Panc1 (cell line): ENCODE measurements at regions not wholly inside any gene's neighbourhood (a gene's known extent, or its start where the extent isn't known, plus 50 kb on each side); places are given as distances from the start of the nearest gene placed in this dataset.

Experiments used
- ATAC-seq: fragments of 200-7000 bp; cut with Tn5 transposase; 2 replicates; pipeline ENCODE4 v1.9.1; 2020; ENCODE audit warnings: mild to moderate bottlenecking, moderate library complexity
- BruUV-seq: library from RNA; stranded (reverse); fragments of 400-500 nt; replicated peaks from 2 replicates; lab custom pipeline; 2021; lab: Mats Ljungman, UMichigan
- CTCF ChIA-PET: fragments of 300-600 bp; sonication (Branson Sonifier 250); formaldehyde crosslinking; loops from one replicate; lab custom pipeline; 2022; ENCODE audit warnings: antibody characterized with exemption; lab: Charles Lee
- POLR2A ChIA-PET: fragments of 300-600 bp; sonication (Branson Sonifier 250); formaldehyde crosslinking; loops from one replicate; lab custom pipeline; 2022; ENCODE audit warnings: antibody characterized with exemption; lab: Charles Lee
- DNase-seq: peaks from one replicate; pipeline ENCODE4 v3.0.0-alpha.2; 2010; ENCODE audit warnings: low read depth, low spot score
- H3K27ac ChIP-seq: 2 replicates; pipeline ENCODE4 v1.5.1; 2011; ENCODE audit warnings: mild to moderate bottlenecking, low read length, inconsistent platforms
- H3K27me3 ChIP-seq: fragments of 200-500 bp; sonication (Bioruptor generic); 2 replicates; pipeline ENCODE4 v1.6.0; 2014; ENCODE audit warnings: low read length, inconsistent platforms; ENCODE audit not compliant: control insufficient read depth, insufficient read depth
- H3K36me3 ChIP-seq: fragments of 200-500 bp; sonication (Bioruptor generic); 2 replicates; pipeline ENCODE4 v1.5.1; 2014; ENCODE audit warnings: inconsistent platforms, mild to moderate bottlenecking, low read length, moderate library complexity; ENCODE audit not compliant: control insufficient read depth, insufficient read depth
- H3K4me1 ChIP-seq: 2 replicates; pipeline ENCODE4 v1.5.1; 2011; ENCODE audit warnings: inconsistent platforms, mild to moderate bottlenecking, low read length, moderate library complexity; ENCODE audit not compliant: control insufficient read depth, insufficient read depth
- H3K4me3 ChIP-seq, 2 experiments: 2 replicates each; pipeline ENCODE4 v1.5.1; 2011 to 2012; ENCODE audit warnings: low read depth in 2 of 2, low read length in 2 of 2, mild to moderate bottlenecking in 2 of 2, inconsistent platforms in 1 of 2, moderate library complexity in 1 of 2
- H3K9me3 ChIP-seq: fragments of 200-500 bp; sonication (Bioruptor generic); 2 replicates; pipeline ENCODE4 v1.5.1; 2014; ENCODE audit warnings: low read depth, mild to moderate bottlenecking, inconsistent platforms, low read length, moderate library complexity; ENCODE audit not compliant: control insufficient read depth, insufficient read depth
- POLR2AphosphoS5 ChIP-seq: IDR thresholded peaks from 2 replicates; pipeline ENCODE4 v1.6.1; 2012; ENCODE audit warnings: mild to moderate bottlenecking, low read depth, low read length, moderate library complexity
- SIN3A ChIP-seq: IDR thresholded peaks from 2 replicates; pipeline ENCODE4 v1.6.1; 2012; ENCODE audit warnings: low read depth, mild to moderate bottlenecking, low read length, moderate library complexity, borderline replicate concordance; ENCODE audit not compliant: insufficient read depth
- TCF7L2 ChIP-seq: IDR thresholded peaks from 2 replicates; pipeline ENCODE4 v1.6.1; 2011; ENCODE audit warnings: mild to moderate bottlenecking, low read depth, low read length, inconsistent platforms
- in situ Hi-C: cut with HindIII; loops from 2 replicates; pipeline ENCODE4 v1.10.0; 2016; ENCODE audit warnings: low sequenced_read_pairs, low pct_unique_long_range_greater_than_20kb
- intact Hi-C: fragments of 100-400 bp; cut with micrococcal nuclease; formaldehyde crosslinking; loops from one replicate; pipeline ENCODE4 v1.10.0; 2022; ENCODE audit not compliant: unreplicated experiment
- TF ChIP-seq, protein P1 (sequence below), 2 experiments: IDR thresholded peaks; 2 replicates each; pipeline ENCODE4 v1.6.1; 2011 to 2012; ENCODE audit warnings: low read depth in 2 of 2, control low read depth in 1 of 2, low read length in 1 of 2, mild to moderate bottlenecking in 1 of 2, moderate library complexity in 1 of 2; ENCODE audit not compliant: insufficient read depth in 1 of 2
- TF ChIP-seq, protein P2 (sequence below): fragments of 450-650 bp; IDR thresholded peaks from 2 replicates; pipeline ENCODE4 v1.5.1; 2017; ENCODE audit warnings: mild to moderate bottlenecking

- H3K27me3 ChIP-seq, result no peaks in the 10 kb centered on the region
- H3K9me3 ChIP-seq, result no peaks in the 10 kb centered on the region
- in situ Hi-C loops, result no loop called here
- POLR2A ChIA-PET, result no interaction called here
- intact Hi-C loops, result no loop called here
- BruUV-seq, result no TSS peak
- TF ChIP-seq TCF7L2 (no peak), SIN3A (no peak), POLR2AphosphoS5 (no peak)
- TF ChIP-seq, protein P1, sequence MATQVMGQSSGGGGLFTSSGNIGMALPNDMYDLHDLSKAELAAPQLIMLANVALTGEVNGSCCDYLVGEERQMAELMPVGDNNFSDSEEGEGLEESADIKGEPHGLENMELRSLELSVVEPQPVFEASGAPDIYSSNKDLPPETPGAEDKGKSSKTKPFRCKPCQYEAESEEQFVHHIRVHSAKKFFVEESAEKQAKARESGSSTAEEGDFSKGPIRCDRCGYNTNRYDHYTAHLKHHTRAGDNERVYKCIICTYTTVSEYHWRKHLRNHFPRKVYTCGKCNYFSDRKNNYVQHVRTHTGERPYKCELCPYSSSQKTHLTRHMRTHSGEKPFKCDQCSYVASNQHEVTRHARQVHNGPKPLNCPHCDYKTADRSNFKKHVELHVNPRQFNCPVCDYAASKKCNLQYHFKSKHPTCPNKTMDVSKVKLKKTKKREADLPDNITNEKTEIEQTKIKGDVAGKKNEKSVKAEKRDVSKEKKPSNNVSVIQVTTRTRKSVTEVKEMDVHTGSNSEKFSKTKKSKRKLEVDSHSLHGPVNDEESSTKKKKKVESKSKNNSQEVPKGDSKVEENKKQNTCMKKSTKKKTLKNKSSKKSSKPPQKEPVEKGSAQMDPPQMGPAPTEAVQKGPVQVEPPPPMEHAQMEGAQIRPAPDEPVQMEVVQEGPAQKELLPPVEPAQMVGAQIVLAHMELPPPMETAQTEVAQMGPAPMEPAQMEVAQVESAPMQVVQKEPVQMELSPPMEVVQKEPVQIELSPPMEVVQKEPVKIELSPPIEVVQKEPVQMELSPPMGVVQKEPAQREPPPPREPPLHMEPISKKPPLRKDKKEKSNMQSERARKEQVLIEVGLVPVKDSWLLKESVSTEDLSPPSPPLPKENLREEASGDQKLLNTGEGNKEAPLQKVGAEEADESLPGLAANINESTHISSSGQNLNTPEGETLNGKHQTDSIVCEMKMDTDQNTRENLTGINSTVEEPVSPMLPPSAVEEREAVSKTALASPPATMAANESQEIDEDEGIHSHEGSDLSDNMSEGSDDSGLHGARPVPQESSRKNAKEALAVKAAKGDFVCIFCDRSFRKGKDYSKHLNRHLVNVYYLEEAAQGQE (IDR thresholded peaks at IDR 0.05; ENCODE audit: insufficient read depth in 1 of 2, low read depth in 2 of 2, low read length in 1 of 2), result no peak
- TF ChIP-seq, protein P2, sequence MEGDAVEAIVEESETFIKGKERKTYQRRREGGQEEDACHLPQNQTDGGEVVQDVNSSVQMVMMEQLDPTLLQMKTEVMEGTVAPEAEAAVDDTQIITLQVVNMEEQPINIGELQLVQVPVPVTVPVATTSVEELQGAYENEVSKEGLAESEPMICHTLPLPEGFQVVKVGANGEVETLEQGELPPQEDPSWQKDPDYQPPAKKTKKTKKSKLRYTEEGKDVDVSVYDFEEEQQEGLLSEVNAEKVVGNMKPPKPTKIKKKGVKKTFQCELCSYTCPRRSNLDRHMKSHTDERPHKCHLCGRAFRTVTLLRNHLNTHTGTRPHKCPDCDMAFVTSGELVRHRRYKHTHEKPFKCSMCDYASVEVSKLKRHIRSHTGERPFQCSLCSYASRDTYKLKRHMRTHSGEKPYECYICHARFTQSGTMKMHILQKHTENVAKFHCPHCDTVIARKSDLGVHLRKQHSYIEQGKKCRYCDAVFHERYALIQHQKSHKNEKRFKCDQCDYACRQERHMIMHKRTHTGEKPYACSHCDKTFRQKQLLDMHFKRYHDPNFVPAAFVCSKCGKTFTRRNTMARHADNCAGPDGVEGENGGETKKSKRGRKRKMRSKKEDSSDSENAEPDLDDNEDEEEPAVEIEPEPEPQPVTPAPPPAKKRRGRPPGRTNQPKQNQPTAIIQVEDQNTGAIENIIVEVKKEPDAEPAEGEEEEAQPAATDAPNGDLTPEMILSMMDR, result no peak
- ATAC-seq (no peak), DNase-seq (no peak)
- no peak overlapping the region for H3K27ac ChIP-seq
- CTCF ChIA-PET, result no interaction called here
- no peaks in the 10 kb centered on the region for H3K36me3 ChIP-seq
- no peak overlapping the region for H3K4me3 ChIP-seq
- H3K4me1 ChIP-seq, result no peaks in the 10 kb centered on the region
These were observed 451.2 kb downstream of the FAT4 start for GRCh38 chr4:125765941-125766340.

DNA sequence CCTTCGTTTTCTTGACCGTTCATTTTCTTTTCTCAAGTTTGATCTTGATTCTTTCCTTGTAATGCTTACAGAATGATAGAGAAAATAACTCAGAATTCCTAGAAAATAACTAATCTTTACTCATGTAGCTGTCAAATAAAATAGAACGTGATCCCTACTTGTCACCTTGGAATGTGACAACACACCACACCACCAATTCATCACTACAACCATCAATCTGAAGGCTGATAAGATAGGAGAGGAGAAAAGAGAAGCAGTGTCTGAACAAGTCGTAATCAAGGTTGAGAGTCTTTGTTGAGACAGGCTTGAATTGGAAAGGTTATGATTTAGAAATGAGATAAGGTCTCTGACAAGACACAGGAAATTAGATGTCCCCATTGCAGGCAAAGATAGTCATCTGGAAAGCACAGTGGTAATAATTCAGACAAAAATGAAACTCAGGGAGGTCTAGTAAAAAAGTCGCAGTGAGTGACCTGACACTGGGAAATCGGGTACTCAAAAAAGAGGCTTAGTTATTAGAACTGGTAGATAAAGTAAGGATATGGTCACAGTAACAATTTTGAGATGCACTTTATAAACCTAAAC, 456.2 kb downstream of the FAT4 start:
- ChIA-PET POLR2A (no interaction called here), CTCF (no interaction called here)
- BruUV-seq, result no TSS peak
- no peak for DNase-seq
- H3K4me3 ChIP-seq, result no peak overlapping the region
- intact Hi-C loops, result no loop called here
- no peak for ATAC-seq
- no peaks in the 10 kb centered on the region for H3K9me3 ChIP-seq
- no peaks in the 10 kb centered on the region for H3K27me3 ChIP-seq
- H3K36me3 ChIP-seq, result no peaks in the 10 kb centered on the region
- H3K4me1 ChIP-seq, result no peaks in the 10 kb centered on the region
- no peak overlapping the region for H3K27ac ChIP-seq
- in situ Hi-C loops, result no loop called here
- TF ChIP-seq POLR2AphosphoS5 (no peak), TCF7L2 (no peak), SIN3A (no peak)
- TF ChIP-seq, protein P2, result no peak
- TF ChIP-seq, protein P1 (IDR thresholded peaks at IDR 0.05; ENCODE audit: insufficient read depth in 1 of 2, low read depth in 2 of 2, low read length in 1 of 2), result no peak
